HG03108 (cell line): ENCODE measurements at regions not wholly inside any gene's neighbourhood (a gene's known extent, or its start where the extent isn't known, plus 50 kb on each side); places are given as distances from the start of the nearest gene placed in this dataset.

Source experiments
- ATAC-seq: cut with Tn5 transposase; IDR thresholded peaks from one replicate; pipeline ENCODE4 v1.9.1; 2021; ENCODE audit warnings: moderate library complexity; ENCODE audit not compliant: unreplicated experiment

DNA sequence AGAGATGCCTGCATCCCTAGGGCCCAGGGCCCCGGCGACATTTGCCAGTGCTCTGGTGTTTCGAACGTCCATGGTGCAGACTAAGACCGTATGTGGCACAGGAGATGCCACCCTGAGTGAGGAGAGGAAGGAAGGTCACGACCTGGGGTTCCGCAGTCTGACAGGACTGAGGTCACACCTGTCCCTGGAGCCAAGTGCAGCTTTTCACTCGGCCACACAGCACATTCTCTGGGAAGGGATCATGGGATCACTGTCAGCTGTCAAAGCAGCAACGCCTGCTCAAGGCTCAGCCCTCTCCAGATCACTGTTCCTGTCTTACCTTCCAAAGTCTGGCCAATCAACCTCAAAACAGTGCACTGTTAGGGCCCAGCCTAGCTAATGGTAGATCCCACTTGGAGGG lies 243.6 kb downstream of the SIPA1L2 start:
- no peak for ATAC-seq

DNA sequence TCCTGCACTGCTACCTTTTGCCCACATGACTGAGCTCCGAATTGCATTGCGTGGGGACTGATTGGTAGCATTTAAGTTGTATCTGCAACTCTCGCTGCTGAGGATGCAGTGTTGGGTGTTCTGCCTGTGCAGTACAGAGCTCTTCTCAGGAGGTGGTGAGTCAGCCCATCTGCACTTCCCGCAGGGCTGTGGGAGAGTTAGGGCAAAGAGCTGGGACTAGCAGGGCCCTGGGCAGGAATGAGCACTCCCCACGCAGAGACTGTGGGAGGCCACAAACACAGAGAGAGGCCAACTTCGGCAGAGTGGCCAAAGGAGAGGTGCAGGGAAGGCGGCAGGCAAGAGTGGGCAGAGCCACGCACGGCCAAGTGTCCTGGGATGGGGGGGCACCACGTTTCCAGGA lies 244.7 kb downstream of the SIPA1L2 start:
- no peak for ATAC-seq

DNA sequence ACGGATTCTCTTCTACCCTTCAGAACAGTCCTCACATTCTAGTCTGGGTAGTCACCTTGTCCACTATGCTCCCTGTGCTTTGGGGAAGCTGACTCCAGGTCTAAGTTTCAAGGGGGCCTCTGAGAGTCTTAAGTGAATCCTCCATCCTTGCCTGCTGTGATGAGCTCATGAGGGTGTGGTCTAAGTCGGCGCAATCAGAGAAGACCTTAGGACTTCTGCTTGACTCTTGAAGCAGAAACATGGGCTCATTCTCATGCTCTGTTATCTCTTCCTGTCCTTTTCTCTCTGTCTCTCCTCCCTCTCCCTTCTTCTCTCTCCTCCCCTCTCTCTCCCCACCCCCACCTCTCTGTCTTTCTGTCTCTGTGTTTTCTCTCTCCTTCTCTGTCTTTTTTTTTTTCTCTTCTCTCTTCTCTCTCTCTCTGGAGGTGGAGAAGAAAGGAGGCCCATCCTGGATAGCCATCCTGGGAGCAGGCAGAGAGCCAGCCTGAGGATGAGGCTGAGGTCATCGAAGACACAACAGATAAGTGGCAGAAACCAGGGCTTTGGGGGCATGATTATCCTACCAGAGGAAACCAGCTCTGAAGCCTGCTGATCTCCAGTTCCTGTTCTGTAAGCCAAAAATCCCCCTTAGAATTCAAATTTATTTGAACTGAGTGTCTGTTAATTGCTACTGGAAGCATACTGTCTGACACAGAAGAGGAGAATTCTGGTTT lies 245.6 kb downstream of the SIPA1L2 start:
- no peak for ATAC-seq

DNA sequence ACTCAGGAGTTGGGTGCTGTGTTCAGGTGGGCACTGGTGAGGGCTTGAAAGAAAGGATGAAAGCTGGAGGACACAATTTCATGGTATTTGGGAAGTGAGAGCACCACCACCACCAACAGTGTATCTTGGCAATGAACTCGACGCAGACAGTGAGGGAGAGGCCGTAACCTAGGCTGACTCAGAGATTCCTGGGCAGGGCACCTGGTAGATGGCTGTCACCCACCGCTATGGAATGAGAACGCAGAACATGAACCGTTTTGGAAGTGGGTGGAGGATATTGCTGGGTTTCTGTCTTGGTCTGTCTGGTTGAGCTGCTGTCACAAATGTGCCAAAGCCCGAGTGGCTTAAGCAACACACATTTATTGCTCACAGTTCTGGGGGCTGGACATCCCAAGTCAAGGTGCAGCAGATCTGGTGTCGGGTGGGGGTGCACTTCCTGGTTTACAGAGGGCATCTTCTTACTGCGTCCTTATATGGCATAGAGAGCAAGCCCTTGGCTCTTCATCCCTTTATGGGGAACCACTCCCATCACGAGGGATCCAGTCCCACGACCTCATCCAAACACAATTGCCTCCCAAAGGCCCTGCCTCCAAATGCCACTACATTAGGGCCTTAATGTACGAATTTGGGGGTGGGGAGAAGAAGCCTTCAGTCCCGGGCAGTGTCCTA lies 246.3 kb downstream of the SIPA1L2 start:
- no peak for ATAC-seq

DNA sequence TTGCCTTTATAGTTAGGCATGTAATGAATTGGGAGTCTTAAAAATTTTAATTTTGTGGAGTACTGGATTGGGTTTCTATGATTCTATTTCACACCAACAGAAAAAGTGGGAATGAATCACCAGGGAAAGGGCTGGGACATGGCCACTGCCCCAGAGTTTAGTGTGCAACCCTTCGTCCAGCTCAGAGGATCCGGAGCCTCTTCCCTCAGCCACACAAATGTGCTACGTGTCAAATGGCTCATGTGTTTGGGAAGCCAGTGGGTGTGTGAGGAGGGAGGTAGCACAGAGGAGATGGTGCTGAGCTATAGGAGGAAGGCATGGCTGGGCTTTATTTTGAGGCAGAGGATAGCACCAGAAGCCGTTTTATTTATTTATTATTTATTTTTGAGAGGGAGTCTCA lies 247.3 kb downstream of the SIPA1L2 start:
- no peak for ATAC-seq

DNA sequence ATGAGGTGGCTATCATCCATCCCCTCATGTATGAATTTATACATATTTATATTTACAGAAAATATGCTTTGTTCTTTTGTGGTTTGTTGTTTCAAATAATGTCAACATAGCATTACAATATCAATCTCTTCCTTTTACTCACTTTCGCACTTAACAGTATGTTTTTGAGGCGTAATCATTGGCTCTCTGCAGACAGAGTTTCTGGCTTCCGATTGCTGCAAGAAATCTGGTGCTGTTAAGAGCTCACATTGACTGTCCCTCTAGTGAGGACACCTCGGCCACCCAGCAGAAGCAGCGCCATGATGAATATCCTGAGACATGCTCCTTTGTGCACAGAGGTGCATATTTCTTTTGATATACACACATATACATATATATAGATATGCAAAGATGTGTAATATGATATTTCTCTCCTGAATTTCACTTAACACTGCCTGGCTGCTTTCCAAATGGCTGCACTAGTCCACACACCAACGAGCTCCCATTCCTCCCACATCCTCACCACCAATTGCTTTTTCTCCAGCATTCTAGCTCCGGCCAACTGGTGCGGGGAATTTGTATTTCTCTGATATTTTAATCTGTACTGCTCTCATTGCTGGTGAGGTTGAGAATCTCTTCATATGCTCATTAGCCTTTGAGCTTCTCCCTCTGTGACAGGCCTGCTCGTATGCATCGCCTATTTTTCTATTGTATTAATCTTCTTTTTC lies 248.4 kb downstream of the SIPA1L2 start:
- ATAC-seq = no peak

DNA sequence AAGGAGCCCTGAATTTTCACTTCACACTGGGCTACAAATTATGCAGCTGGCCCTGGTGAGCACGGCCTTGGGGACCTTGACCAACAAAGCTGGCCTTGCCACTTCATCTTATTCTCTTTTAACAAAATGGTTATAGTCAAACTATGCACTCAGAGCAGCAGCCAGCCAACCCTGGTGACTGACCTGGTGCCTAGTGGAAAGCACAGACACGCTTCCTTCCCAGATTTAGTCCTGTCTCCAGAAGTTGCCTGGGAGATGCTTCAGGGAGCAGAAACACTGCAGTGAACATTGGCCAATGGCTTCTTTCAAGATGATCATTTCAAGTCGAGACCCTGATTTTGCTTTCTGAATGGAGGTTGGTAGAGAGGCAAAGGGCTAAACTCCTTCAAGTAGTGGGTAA lies 249.3 kb downstream of the SIPA1L2 start:
- no peak for ATAC-seq

DNA sequence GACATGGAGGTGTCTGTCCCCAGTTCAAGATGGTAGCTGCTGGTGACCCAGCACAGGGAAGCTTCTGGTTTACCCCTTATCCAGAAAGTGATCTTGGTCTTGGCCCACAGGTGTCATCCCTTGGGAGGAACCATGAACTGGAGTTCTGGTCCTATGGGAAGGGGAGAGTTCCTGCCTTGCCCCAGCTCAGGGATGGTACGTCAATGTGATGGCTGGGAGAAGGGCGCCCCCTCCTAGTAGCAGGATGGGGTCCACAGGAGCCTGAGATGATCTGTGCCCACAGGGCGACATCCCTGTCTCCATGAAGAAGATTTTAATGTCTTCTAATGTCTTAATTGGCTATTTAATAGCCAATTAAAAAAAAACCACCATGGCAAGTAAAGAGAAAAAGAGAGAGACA lies 249.8 kb downstream of the SIPA1L2 start:
- ATAC-seq = no peak

DNA sequence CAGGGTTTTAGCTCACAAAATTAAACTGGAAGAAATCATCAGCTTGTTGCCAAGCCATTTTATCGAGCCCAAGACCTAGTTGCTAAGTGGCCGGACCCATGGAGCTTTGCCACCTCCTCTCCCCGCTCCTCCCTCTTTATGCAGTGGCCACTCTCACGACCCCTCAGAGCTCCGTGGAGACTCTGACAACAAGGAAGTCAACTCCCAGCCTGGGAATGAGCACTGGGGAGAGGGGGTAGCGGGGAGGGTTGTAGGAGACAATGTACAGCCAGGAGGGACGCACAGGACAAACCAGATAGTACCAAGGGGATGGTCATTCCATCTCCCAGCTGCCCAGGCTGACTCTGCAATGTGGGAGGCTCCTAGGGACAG lies 250.9 kb downstream of the SIPA1L2 start:
- ATAC-seq = no peak

DNA sequence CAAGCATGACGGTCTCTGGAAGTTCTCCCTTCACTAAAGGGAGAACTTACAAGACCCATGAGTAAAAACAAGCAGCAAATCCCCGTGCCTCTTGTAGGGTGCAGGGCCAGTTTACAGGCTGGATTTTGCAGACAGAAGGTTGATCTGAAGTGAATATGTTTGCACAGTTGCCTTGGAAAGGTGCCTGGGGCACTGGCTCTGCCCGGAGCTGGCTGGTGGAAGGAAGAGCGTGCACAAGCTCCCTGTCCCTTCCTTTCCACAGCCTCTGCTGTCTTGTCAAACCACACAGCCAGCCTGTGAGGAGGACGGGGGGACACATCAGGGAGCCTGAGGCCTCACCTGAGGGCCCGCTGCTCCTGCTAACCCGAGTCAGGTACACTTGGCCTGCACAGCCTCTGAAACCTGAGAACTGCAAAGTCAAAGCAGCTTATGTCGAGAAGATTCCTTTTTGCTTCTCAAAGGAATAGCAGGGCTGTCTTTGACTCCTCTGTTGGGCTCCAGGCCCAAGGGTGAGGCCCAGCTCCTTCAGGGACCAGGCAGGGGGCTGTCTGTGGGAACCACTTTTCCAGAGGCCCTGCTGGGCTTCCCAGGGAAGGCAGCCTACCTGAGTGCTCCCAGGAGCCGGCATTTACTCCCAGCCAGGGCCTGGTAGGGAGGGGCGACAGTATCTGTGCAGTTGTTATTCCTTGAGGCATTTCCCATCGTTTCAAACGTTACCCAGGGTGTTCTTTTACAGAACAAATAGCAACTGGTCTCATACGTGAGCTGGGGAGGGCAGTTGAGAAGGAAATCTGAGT lies 251.5 kb downstream of the SIPA1L2 start:
- no peak for ATAC-seq

DNA sequence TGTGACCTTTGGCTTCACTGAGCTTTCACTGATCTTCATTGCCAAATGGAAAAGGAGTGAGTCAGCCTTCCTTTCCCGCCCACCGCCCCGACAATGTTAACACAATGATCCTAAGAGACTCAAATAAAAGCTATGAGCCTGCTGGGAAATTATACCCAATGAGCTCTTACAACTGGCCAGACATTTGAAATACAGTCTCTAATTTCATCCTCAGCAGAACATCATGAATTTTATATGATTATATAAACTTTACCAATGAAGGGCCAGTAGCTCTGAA lies 252.5 kb downstream of the SIPA1L2 start:
- no peak for ATAC-seq

DNA sequence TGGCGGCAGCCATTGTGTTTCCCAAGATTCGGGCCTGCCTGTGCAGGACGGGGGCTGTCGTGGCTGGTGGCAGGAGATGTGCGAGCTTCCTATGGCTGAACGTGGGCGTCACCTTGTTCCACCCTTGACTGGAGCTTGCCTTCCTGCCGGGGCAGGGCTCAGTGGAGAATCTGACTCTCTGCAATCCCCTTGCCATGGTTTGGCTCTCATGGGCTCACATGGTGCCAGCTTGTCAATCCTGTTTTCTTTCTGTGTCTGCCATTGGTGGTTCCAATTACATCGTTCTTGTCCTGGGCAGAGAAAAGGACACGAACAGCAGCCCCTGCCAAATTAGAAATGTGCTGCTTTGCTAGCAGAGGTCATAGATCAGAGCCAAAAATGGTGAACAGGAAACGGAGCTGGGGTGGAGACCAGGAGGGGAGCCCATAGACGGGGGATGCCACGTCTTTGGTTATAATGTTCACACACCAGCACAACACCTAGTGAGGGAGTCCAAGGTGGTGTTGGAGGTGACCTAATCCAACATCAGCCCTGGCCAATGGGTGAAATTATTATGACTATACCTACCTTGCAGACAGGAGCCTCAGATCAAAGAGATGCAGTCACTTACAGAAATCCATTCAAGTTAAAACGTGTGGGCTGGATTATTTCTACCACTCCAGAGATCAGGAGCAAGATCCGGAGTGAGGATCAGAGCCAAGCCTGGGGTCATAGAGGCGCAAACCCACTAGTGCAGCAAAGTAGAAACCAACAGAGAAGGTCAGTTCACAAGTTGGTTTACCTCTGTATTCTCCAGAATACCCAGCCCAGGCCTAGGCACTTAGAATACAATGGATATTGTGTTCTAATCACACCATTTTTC lies 253.1 kb downstream of the SIPA1L2 start:
- no peak for ATAC-seq

DNA sequence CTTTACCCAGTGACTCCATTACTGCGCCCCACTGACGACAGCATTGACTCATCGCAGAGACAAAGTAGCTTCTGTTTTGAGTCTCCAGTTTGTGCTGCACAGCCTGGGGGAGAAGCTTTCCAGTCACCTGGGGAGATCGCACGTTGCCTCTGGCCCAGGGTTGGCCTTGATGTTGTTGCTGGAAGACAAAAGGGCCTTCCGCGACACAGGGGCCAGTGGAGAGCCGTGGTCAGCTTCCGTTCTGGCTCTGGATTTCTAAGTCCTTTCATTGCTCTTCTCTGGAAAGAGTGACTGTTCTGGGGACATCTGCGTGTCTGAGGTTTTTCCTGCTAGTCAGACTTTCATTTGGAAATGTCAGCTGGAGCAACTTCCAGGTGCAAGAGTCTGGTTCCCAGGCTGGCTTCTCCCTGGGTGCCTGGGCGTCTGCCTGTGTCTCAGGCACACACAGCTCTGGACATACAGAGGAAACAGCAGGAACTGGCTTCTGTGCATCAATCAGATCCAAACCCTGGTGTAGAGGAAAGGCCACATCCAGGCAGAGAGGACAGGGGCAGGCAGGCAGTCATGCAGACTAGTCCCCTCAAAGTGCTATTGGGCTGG lies 257.0 kb downstream of the SIPA1L2 start:
- ATAC-seq = no peak

DNA sequence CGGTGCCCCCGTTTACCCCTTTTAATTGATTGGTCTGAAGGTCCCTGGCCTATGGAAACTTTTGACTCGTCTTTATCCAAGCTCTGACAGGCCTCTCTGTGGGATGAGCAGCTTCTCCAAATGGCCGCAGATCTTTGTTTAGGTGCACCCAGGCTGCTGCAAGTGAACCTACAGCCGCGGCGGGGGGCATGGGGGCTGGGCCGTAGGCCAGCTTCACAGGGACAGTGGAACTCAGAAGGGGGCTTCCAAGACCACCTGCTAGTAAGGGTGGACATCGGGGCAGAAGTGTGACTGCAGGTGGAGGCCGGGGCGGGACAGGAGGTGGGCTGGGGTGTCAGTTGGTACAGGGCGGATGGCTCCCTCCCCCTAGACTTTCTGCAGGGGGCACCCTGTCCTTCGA lies 257.5 kb downstream of the SIPA1L2 start:
- ATAC-seq = no peak

DNA sequence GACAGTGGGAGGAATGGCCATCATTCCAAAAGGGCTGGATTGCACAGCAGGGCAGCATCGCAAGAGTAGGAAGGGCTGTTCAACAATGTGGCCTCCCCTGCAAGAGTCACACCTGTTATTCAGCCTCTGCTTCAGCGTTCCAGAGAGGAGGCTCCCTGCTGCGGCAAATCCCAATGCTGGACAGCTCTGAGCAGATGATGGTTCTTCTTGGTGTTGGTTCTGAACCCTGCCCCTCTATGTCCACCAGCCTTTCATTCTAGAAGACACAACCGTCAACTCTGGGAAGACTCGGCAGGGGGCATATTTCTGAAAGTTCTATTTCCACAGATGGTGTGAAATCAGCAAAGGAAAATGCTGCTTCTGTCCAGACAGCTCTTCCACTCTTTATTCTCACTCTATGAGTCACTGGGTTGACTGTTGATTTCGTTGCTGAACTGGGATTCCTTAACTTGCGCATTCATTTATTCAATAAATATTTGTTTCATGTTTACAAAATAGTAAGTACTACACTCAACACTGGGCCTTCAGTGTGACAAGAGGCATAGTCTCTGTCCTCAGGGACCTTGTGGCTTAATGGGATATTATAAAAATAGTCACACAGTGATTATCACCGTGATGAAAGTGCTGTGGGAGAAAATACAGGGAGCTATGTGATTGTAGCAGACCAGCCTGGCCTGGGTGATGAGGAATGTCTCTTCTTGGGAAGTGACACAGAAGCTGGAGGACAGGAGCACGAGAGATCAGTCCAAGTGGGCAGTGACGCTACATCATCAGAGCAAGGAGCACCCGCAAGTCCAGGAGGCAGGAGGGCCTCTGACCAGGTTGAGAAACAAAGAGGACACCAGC lies 260.3 kb downstream of the SIPA1L2 start:
- ATAC-seq = no peak

DNA sequence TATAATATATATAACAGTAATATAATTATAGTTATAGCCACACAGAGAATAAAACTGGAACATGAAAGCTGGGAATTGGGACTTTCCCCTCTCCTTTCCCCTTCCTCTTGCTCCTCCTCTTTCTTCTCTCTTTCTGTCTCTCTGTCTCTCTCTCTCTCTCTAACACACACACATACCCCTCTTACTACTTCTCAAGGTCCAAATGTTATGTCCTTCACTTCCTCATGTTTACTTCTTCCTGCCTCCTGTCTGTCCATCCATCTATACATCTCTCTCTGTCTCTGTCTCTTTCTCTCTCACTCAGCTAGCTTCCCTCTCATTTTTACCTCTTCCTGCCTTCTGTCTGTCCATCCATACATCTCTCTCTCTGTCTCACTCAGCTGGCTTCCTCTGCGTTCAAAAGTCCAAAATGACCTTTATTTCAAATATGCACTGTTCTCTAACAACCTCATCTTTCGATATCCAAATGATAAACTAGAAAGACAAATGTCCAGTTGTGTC lies 261.1 kb downstream of the SIPA1L2 start:
- no peak for ATAC-seq

DNA sequence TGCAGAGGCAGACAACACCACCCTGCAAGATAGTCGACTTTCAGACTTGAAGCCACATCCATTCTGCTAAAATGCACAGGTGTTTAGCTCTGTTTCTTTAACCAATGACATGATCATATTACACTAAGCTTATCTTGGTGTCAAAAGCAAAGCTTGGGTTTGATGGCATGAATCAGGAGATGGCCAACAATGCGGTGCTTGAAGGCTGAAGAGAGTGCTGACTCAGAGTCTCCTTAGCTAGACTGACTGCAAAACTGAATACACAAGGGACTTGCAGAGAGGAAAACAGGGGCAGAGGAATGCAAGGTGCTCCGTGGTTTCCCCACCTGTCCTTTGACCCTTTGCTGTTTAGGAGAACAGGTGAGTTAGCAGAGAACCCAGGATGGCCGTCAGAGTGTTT lies 262.6 kb downstream of the SIPA1L2 start:
- no peak for ATAC-seq

DNA sequence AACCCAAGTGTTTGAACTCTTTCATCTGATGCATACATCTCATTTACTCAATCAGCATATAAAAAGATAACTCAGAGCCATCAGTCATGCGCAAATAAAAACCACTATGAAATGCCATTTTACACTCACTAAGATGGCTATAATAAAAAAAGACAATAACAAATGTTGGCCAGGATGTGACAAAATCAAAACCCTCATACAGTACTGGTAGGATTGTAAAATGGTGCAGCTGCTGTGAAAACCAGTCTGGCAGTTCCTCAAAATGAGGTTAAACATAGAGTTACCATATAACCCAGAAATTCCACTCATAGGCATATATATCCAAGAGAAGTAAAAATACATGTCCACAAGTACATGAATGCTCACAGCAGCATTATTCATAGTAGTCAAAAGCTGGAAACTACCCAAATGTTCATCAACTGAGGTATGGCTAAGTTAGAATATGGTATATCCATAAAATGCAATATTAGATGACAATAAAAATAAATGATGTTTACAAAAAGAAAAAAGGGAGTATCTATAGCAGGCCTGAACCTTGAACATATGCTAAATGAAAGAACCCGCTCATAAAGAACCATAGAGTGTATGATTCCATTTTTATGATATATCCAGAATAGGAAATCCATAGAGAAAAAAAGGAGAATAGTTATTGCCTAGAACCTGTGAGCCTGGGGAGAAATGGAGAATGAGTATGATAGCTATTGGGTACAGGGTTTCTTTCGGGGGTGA lies 265.1 kb downstream of the SIPA1L2 start:
- ATAC-seq = no peak

DNA sequence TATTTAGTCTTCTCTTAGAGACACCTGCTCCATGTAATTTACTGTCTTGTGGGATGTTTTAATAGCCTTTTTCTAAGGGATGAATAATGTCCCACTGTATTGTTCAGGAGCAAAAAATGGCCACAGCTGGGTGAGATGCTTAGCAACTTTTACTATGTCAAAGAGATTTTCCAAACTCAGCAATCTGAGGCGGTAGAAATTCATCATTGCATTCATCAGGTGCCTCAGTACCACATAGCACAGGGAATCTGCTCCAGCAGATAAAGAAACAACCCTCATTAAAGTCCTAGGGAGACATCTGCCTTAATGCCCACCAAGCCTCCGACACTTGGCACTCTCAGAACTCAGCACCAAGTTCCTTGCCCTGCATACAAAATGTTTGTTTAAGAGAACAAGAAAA lies 266.9 kb downstream of the SIPA1L2 start:
- no peak for ATAC-seq
